ENCODE measurements at regions not wholly inside any gene's neighbourhood (a gene's known extent, or its start where the extent isn't known, plus 50 kb on each side); places are given as distances from the start of the nearest gene placed in this dataset.

- no peaks in the 10 kb centered on the region for H3K4me1 ChIP-seq
- H3K36me3 ChIP-seq, result no peaks in the 10 kb centered on the region
- DNase-seq (ENCODE audit: extremely low spot score), result no peak
- no peaks in the 10 kb centered on the region for H3K9me3 ChIP-seq
- peaks cover 0 to 35% (median 0%) of the 10 kb centered on the region in 4 donors for H3K27me3 ChIP-seq
- 40% methylated on average over 9 of the region's 9 CpGs for WGBS
- intact Hi-C loops (cut with DNase I), result no loop called here
- H3K27ac ChIP-seq (replicated peaks in 1 of 4), result no peak overlapping the region
- no peak for TF ChIP-seq CTCF (IDR thresholded peaks at IDR 0.05)
- no peak for TF ChIP-seq EP300 (IDR thresholded peaks at IDR 0.05)
- TF ChIP-seq POLR2A (IDR thresholded peaks at IDR 0.05; ENCODE audit: low read depth), result no peak
- no peak for TF ChIP-seq POLR2AphosphoS5 (IDR thresholded peaks at IDR 0.05)
- H3K4me3 ChIP-seq, result no peak overlapping the region
Measured at GRCh38 chr15:77753281-77753873, 120.7 kb upstream of the LINGO1 start.

- TF ChIP-seq EP300 (IDR thresholded peaks at IDR 0.05) (no peak), POLR2AphosphoS5 (IDR thresholded peaks at IDR 0.05) (no peak), CTCF (IDR thresholded peaks at IDR 0.05) (no peak), POLR2A (IDR thresholded peaks at IDR 0.05; ENCODE audit: low read depth) (no peak)
- WGBS, result 78% methylated on average over 15 of the region's 15 CpGs
Measured at GRCh38 chr15:77749998-77750540, 117.4 kb upstream of the LINGO1 start.

GRCh38 chr15:77749236-77749997 lies 116.7 kb upstream of the LINGO1 start:
- 78% methylated on average over 5 of the region's 6 CpGs for WGBS
- no peak for TF ChIP-seq POLR2AphosphoS5 (IDR thresholded peaks at IDR 0.05)
- TF ChIP-seq CTCF (IDR thresholded peaks at IDR 0.05), result no peak
- TF ChIP-seq EP300 (IDR thresholded peaks at IDR 0.05), result no peak
- no peak for TF ChIP-seq POLR2A (IDR thresholded peaks at IDR 0.05; ENCODE audit: low read depth)
- no peaks in the 10 kb centered on the region for H3K36me3 ChIP-seq
- H3K4me1 ChIP-seq, result peaks cover 0 to 10% (median 8%) of the 10 kb centered on the region in 4 donors
- H3K4me3 ChIP-seq, result no peak overlapping the region
- peaks cover 0 to 37% (median 0%) of the 10 kb centered on the region in 4 donors for H3K27me3 ChIP-seq
- no peak overlapping the region for H3K27ac ChIP-seq (replicated peaks in 1 of 4)
- DNase-seq (ENCODE audit: extremely low spot score), result no peak
- H3K9me3 ChIP-seq, result no peaks in the 10 kb centered on the region
- intact Hi-C loops (cut with DNase I), result no loop called here

More at GRCh38 chr15:77749998-77750540, 117.4 kb upstream of the LINGO1 start:
- Histone ChIP-seq H3K36me3 (no peaks in the 10 kb centered on the region), H3K27me3 (peaks cover 0 to 34% (median 0%) of the 10 kb centered on the region in 4 donors), H3K27ac (replicated peaks in 1 of 4) (no peak overlapping the region), H3K4me3 (no peak overlapping the region), H3K9me3 (no peaks in the 10 kb centered on the region), H3K4me1 (peaks cover 0 to 10% (median 8%) of the 10 kb centered on the region in 4 donors)
- intact Hi-C loops (cut with DNase I), result no loop called here
- no peak for DNase-seq (ENCODE audit: extremely low spot score)

- intact Hi-C loops (cut with DNase I), result no loop called here
- Histone ChIP-seq H3K27me3 (peaks cover 0 to 40% (median 0%) of the 10 kb centered on the region in 4 donors), H3K27ac (replicated peaks in 1 of 4) (no peak overlapping the region), H3K4me1 (peaks cover 0 to 10% (median 8%) of the 10 kb centered on the region in 4 donors), H3K4me3 (peak overlapping the region in 1 of 4 donors; percentile 22), H3K9me3 (no peaks in the 10 kb centered on the region), H3K36me3 (no peaks in the 10 kb centered on the region)
- WGBS, result 78% methylated on average over 10 of the region's 10 CpGs
- no peak for TF ChIP-seq POLR2AphosphoS5 (IDR thresholded peaks at IDR 0.05)
- no peak for TF ChIP-seq POLR2A (IDR thresholded peaks at IDR 0.05; ENCODE audit: low read depth)
- no peak for TF ChIP-seq EP300 (IDR thresholded peaks at IDR 0.05)
- no peak for TF ChIP-seq CTCF (IDR thresholded peaks at IDR 0.05)
- no peak for DNase-seq (ENCODE audit: extremely low spot score)
Measured at GRCh38 chr15:77748078-77749064, 115.7 kb upstream of the LINGO1 start.
